ENCODE measurements at regions not wholly inside any gene's neighbourhood (a gene's known extent, or its start where the extent isn't known, plus 50 kb on each side); places are given as distances from the start of the nearest gene placed in this dataset.

GRCh38 chr3:64359735-64360134 lies 134.5 kb upstream of the PRICKLE2 start:
- no peak overlapping the region for H3K9ac ChIP-seq (ENCODE audit: insufficient read depth, low read depth, low read length)
- no peak overlapping the region for H3K27ac ChIP-seq (ENCODE audit: extremely low read length, insufficient read depth, low read length)
- TF ChIP-seq BRD4 (CRISPR knock-in tag; IDR thresholded peaks at IDR 0.05) (no peak), ZNF607 (CRISPR knock-in tag; IDR thresholded peaks at IDR 0.05; ENCODE audit: borderline replicate concordance) (no peak), ZFP82 (CRISPR knock-in tag; IDR thresholded peaks at IDR 0.05; ENCODE audit: borderline replicate concordance) (no peak), ZNF75D (CRISPR knock-in tag; IDR thresholded peaks at IDR 0.05; ENCODE audit: borderline replicate concordance) (no peak), GZF1 (CRISPR knock-in tag; IDR thresholded peaks at IDR 0.05) (no peak), ARID2 (CRISPR knock-in tag; IDR thresholded peaks at IDR 0.05; ENCODE audit: borderline replicate concordance) (no peak), HNRNPL (IDR thresholded peaks at IDR 0.05; ENCODE audit: low read depth, low read length) (no peak), ZNF780A (CRISPR knock-in tag; IDR thresholded peaks at IDR 0.05) (no peak)
- TF ChIP-seq, protein P1, sequence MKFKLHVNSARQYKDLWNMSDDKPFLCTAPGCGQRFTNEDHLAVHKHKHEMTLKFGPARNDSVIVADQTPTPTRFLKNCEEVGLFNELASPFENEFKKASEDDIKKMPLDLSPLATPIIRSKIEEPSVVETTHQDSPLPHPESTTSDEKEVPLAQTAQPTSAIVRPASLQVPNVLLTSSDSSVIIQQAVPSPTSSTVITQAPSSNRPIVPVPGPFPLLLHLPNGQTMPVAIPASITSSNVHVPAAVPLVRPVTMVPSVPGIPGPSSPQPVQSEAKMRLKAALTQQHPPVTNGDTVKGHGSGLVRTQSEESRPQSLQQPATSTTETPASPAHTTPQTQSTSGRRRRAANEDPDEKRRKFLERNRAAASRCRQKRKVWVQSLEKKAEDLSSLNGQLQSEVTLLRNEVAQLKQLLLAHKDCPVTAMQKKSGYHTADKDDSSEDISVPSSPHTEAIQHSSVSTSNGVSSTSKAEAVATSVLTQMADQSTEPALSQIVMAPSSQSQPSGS (CRISPR knock-in tag; IDR thresholded peaks at IDR 0.05): no peak
- H3K9me3 ChIP-seq (ENCODE audit: low read length): no peaks in the 10 kb centered on the region
- H3K27me3 ChIP-seq (ENCODE audit: control insufficient read depth in 1 of 2, insufficient read depth in 2 of 2, low read length in 2 of 2): no peaks in the 10 kb centered on the region; a peak in 1 of 5 replicates
- no peaks in the 10 kb centered on the region for H4K20me1 ChIP-seq (ENCODE audit: insufficient read depth, low read length)
- H3K4me2 ChIP-seq (ENCODE audit: low read depth, low read length): no peak overlapping the region
- CTCF ChIA-PET (ENCODE audit: low intra/inter-chr PET ratio, low total read pairs): no interaction called here
- no peaks in the 10 kb centered on the region for H3K79me2 ChIP-seq (ENCODE audit: insufficient read depth, low read length)
- POLR2A ChIA-PET: no interaction called here
- in situ Hi-C loops (cut with HindIII; ENCODE audit: extremely low pct_ligation_motif_present, low pct_unique_long_range_greater_than_20kb): no loop called here
- H3K4me1 ChIP-seq (ENCODE audit: insufficient read depth, low read length): no peaks in the 10 kb centered on the region
- H3K4me3 ChIP-seq (replicated peaks in 1 of 3; ENCODE audit: insufficient read depth in 1 of 3, low read depth in 2 of 3, low read length in 3 of 3): no peak overlapping the region
- 27% methylated on average over 4 of the region's 4 CpGs for WGBS (ENCODE audit: low lambda C conversion rate)
- intact Hi-C loops (cut with micrococcal nuclease; ENCODE audit: unreplicated experiment): no loop called here
- no TSS peak for BruUV-seq (replicated peaks)
- H3K36me3 ChIP-seq (replicated peaks in 1 of 2; ENCODE audit: control insufficient read depth in 1 of 2, insufficient read depth in 2 of 2, low read length in 2 of 2): no peaks in the 10 kb centered on the region
- no peak overlapping the region for H2AFZ ChIP-seq (ENCODE audit: low read length)
- ATAC-seq (no peak), DNase-seq (ENCODE audit: low spot score) (no peak), FAIRE-seq (no peak)

DNA sequence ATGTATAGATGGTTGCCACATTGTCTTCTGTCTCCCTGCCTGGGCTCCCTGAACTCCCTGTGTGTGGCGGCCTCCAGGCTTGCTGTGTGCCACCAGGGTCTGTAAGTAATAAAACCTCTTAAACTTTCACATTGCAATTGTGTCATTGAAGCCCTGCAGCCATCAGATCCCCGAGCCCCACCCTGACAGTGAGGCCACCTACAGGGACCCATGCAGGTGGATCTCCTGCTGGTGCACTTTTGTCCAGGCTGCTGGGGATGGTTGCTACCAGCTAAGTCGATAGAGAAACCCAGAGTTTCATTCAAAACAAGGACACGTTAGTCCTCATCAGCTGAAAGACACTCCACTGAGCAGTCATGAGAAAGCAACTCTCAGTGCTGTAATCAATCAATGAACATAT lies 133.6 kb upstream of the PRICKLE2 start:
- TF ChIP-seq PAF1 (CRISPR knock-in tag; IDR thresholded peaks at IDR 0.05): no peak
- TF ChIP-seq, protein P2, sequence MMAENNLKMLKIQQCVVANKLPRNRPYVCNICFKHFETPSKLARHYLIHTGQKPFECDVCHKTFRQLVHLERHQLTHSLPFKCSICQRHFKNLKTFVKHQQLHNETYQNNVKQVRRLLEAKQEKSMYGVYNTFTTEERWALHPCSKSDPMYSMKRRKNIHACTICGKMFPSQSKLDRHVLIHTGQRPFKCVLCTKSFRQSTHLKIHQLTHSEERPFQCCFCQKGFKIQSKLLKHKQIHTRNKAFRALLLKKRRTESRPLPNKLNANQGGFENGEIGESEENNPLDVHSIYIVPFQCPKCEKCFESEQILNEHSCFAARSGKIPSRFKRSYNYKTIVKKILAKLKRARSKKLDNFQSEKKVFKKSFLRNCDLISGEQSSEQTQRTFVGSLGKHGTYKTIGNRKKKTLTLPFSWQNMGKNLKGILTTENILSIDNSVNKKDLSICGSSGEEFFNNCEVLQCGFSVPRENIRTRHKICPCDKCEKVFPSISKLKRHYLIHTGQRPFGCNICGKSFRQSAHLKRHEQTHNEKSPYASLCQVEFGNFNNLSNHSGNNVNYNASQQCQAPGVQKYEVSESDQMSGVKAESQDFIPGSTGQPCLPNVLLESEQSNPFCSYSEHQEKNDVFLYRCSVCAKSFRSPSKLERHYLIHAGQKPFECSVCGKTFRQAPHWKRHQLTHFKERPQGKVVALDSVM (CRISPR knock-in tag; IDR thresholded peaks at IDR 0.05): no peak
- no peak for TF ChIP-seq BHLHE40 (IDR thresholded peaks at IDR 0.05; ENCODE audit: low read length)
- TF ChIP-seq SIX1 (CRISPR knock-in tag; IDR thresholded peaks at IDR 0.05; ENCODE audit: borderline replicate concordance): no peak
- intact Hi-C loops (cut with micrococcal nuclease; ENCODE audit: unreplicated experiment): no loop called here
- no peaks in the 10 kb centered on the region; a peak in 1 of 5 replicates for H3K27me3 ChIP-seq (ENCODE audit: control insufficient read depth in 1 of 2, insufficient read depth in 2 of 2, low read length in 2 of 2)
- H3K9me3 ChIP-seq (ENCODE audit: low read length): no peaks in the 10 kb centered on the region
- H3K27ac ChIP-seq (ENCODE audit: extremely low read length, insufficient read depth, low read length): no peak overlapping the region
- H3K36me3 ChIP-seq (replicated peaks in 1 of 2; ENCODE audit: control insufficient read depth in 1 of 2, insufficient read depth in 2 of 2, low read length in 2 of 2): no peaks in the 10 kb centered on the region
- H3K4me3 ChIP-seq (replicated peaks in 1 of 3; ENCODE audit: insufficient read depth in 1 of 3, low read depth in 2 of 3, low read length in 3 of 3): no peak overlapping the region
- H3K9ac ChIP-seq (ENCODE audit: insufficient read depth, low read depth, low read length): no peak overlapping the region
- CTCF ChIA-PET (ENCODE audit: low intra/inter-chr PET ratio, low total read pairs): no interaction called here
- POLR2A ChIA-PET: no interaction called here
- in situ Hi-C loops (cut with HindIII; ENCODE audit: extremely low pct_ligation_motif_present, low pct_unique_long_range_greater_than_20kb): no loop called here
- H4K20me1 ChIP-seq (ENCODE audit: insufficient read depth, low read length): no peaks in the 10 kb centered on the region
- FAIRE-seq (no peak), ATAC-seq (no peak), DNase-seq (ENCODE audit: low spot score) (no peak)
- no peaks in the 10 kb centered on the region for H3K79me2 ChIP-seq (ENCODE audit: insufficient read depth, low read length)
- no TSS peak for BruUV-seq (replicated peaks)
- no peak overlapping the region for H3K4me2 ChIP-seq (ENCODE audit: low read depth, low read length)
- H2AFZ ChIP-seq (ENCODE audit: low read length): no peak overlapping the region
- 6% methylated on average over 4 of the region's 4 CpGs for WGBS (ENCODE audit: low lambda C conversion rate)
- no peaks in the 10 kb centered on the region for H3K4me1 ChIP-seq (ENCODE audit: insufficient read depth, low read length)

Measured in HepG2 (cell line).